ENCODE measurements at regions not wholly inside any gene's neighbourhood (a gene's known extent, or its start where the extent isn't known, plus 50 kb on each side); places are given as distances from the start of the nearest gene placed in this dataset.

GRCh38 chr11:104803776-104804175 lies 94.5 kb downstream of the CASP12 start:
- H3K27me3 ChIP-seq = no peaks in the 10 kb centered on the region
- H3K36me3 ChIP-seq = no peaks in the 10 kb centered on the region
- 61% methylated on average over 2 of the region's 2 CpGs for WGBS
- TF ChIP-seq EP300 (IDR thresholded peaks at IDR 0.05) (no peak), POLR2AphosphoS5 (IDR thresholded peaks at IDR 0.05) (no peak), POLR2A (IDR thresholded peaks at IDR 0.05; ENCODE audit: low read depth) (no peak), CTCF (IDR thresholded peaks at IDR 0.05) (no peak)
- no peaks in the 10 kb centered on the region for H3K4me1 ChIP-seq
- no peak for DNase-seq (ENCODE audit: extremely low spot score)
- no peak overlapping the region for H3K27ac ChIP-seq (replicated peaks in 1 of 4)
- intact Hi-C loops (cut with DNase I) = no loop called here
- no peak overlapping the region for H3K4me3 ChIP-seq
- H3K9me3 ChIP-seq = no peaks in the 10 kb centered on the region

- intact Hi-C loops (cut with DNase I) = no loop called here
- H3K4me3 ChIP-seq = no peak overlapping the region
- 78% methylated on average over 1 of the region's 1 CpG for WGBS
Measured at GRCh38 chr11:104799251-104799650, 99.0 kb downstream of the CASP12 start.

GRCh38 chr11:104798789-104799188 lies 99.5 kb downstream of the CASP12 start:
- Histone ChIP-seq H3K36me3 (no peaks in the 10 kb centered on the region), H3K27me3 (no peaks in the 10 kb centered on the region), H3K4me1 (no peaks in the 10 kb centered on the region), H3K27ac (replicated peaks in 1 of 4) (no peak overlapping the region), H3K4me3 (peak overlapping the region in 3 of 4 donors; percentile 3 to 33 (median 26)), H3K9me3 (peaks cover 0 to 5% (median 0%) of the 10 kb centered on the region in 4 donors)
- WGBS = 46% methylated on average over 1 of the region's 1 CpG
- DNase-seq (ENCODE audit: extremely low spot score) = no peak
- intact Hi-C loops (cut with DNase I) = no loop called here
- no peak for TF ChIP-seq EP300 (IDR thresholded peaks at IDR 0.05)
- TF ChIP-seq POLR2A (IDR thresholded peaks at IDR 0.05; ENCODE audit: low read depth) = no peak
- TF ChIP-seq POLR2AphosphoS5 (IDR thresholded peaks at IDR 0.05) = no peak
- TF ChIP-seq CTCF (IDR thresholded peaks at IDR 0.05) = no peak

More at GRCh38 chr11:104799251-104799650, 99.0 kb downstream of the CASP12 start:
- no peak for TF ChIP-seq POLR2AphosphoS5 (IDR thresholded peaks at IDR 0.05)
- TF ChIP-seq CTCF (IDR thresholded peaks at IDR 0.05) = no peak
- no peak for TF ChIP-seq POLR2A (IDR thresholded peaks at IDR 0.05; ENCODE audit: low read depth)
- no peak for TF ChIP-seq EP300 (IDR thresholded peaks at IDR 0.05)
- Histone ChIP-seq H3K36me3 (no peaks in the 10 kb centered on the region), H3K9me3 (peaks cover 0 to 5% (median 0%) of the 10 kb centered on the region in 4 donors), H3K4me1 (no peaks in the 10 kb centered on the region), H3K27me3 (no peaks in the 10 kb centered on the region), H3K27ac (replicated peaks in 1 of 4) (no peak overlapping the region)
- no peak for DNase-seq (ENCODE audit: extremely low spot score)

- Histone ChIP-seq H3K9me3 (peaks cover 0 to 5% (median 0%) of the 10 kb centered on the region in 4 donors), H3K27ac (replicated peaks in 1 of 4) (no peak overlapping the region), H3K36me3 (no peaks in the 10 kb centered on the region), H3K4me1 (no peaks in the 10 kb centered on the region), H3K4me3 (no peak overlapping the region), H3K27me3 (no peaks in the 10 kb centered on the region)
- DNase-seq (ENCODE audit: extremely low spot score) = no peak
- no peak for TF ChIP-seq EP300 (IDR thresholded peaks at IDR 0.05)
- TF ChIP-seq POLR2AphosphoS5 (IDR thresholded peaks at IDR 0.05) = no peak
- no peak for TF ChIP-seq POLR2A (IDR thresholded peaks at IDR 0.05; ENCODE audit: low read depth)
- no peak for TF ChIP-seq CTCF (IDR thresholded peaks at IDR 0.05)
- intact Hi-C loops (cut with DNase I) = no loop called here
Measured at GRCh38 chr11:104796301-104796700, 102.0 kb downstream of the CASP12 start.

GRCh38 chr11:104795501-104796213 lies 102.6 kb downstream of the CASP12 start:
- 85% methylated on average over 5 of the region's 5 CpGs for WGBS
- TF ChIP-seq POLR2AphosphoS5 (IDR thresholded peaks at IDR 0.05) = no peak
- TF ChIP-seq POLR2A (IDR thresholded peaks at IDR 0.05; ENCODE audit: low read depth) = no peak
- TF ChIP-seq EP300 (IDR thresholded peaks at IDR 0.05) = no peak
- TF ChIP-seq CTCF (IDR thresholded peaks at IDR 0.05) = no peak

More at GRCh38 chr11:104795501-104796213, 102.6 kb downstream of the CASP12 start:
- Histone ChIP-seq H3K27me3 (no peaks in the 10 kb centered on the region), H3K4me3 (no peak overlapping the region), H3K27ac (replicated peaks in 1 of 4) (no peak overlapping the region), H3K9me3 (peaks cover 0 to 5% (median 0%) of the 10 kb centered on the region in 4 donors), H3K36me3 (no peaks in the 10 kb centered on the region), H3K4me1 (no peaks in the 10 kb centered on the region)
- intact Hi-C loops (cut with DNase I) = no loop called here
- no peak for DNase-seq (ENCODE audit: extremely low spot score)

Data from esophagus muscularis mucosa (tissue), 4 donors.